H1 (cell line): ENCODE measurements at regions not wholly inside any gene's neighbourhood (a gene's known extent, or its start where the extent isn't known, plus 50 kb on each side); places are given as distances from the start of the nearest gene placed in this dataset.

Experiments used
- CTCF ChIA-PET: fragments of 300-600 bp; sonication (Branson Sonifier 250); formaldehyde crosslinking; loops from one replicate; lab custom pipeline; 2021; ENCODE audit not compliant: partially characterized antibody; lab: Charles Lee
- POLR2A ChIA-PET: fragments of 300-600 bp; sonication (Branson Sonifier 250); formaldehyde crosslinking; loops from one replicate; lab custom pipeline; 2021; ENCODE audit warnings: inconsistent platforms; ENCODE audit not compliant: partially characterized antibody; lab: Charles Lee
- DNase-seq, 2 experiments: peaks; one replicate each; pipeline versions ENCODE4 v3.0.0 to v3.0.0-alpha.2; 2010 to 2022; ENCODE audit warnings: low spot score in 2 of 2, low read depth in 1 of 2, mixed read lengths in 1 of 2
- FAIRE-seq: peaks from 2 replicates; lab custom pipeline; 2011; peaks lifted over from hg19 to GRCh38; lab: Jason Lieb, UNC
- H2AFZ ChIP-seq: 2 replicates; pipeline ENCODE4 v1.8.1; 2012; ENCODE audit warnings: low read length, inconsistent platforms
- H2AK5ac ChIP-seq: 2 replicates; pipeline ENCODE4 v1.6.1; 2013; ENCODE audit warnings: low read depth, low read length
- H2BK120ac ChIP-seq: replicated peaks from 2 replicates; pipeline ENCODE3; 2013; ENCODE audit warnings: low read depth, low read length, inconsistent platforms
- H2BK12ac ChIP-seq: 2 replicates; pipeline ENCODE4 v1.6.1; 2013; ENCODE audit warnings: low read depth, low read length
- H2BK15ac ChIP-seq: 2 replicates; pipeline ENCODE4 v1.6.1; 2013; ENCODE audit warnings: low read length
- H2BK20ac ChIP-seq: 2 replicates; pipeline ENCODE4 v1.6.1; 2013; ENCODE audit warnings: low read length
- H2BK5ac ChIP-seq: 2 replicates; pipeline ENCODE4 v1.6.1; 2013; ENCODE audit warnings: low read depth, low read length
- H3K14ac ChIP-seq: 2 replicates; pipeline ENCODE4 v1.6.1; 2013; ENCODE audit warnings: inconsistent platforms; ENCODE audit not compliant: insufficient read length
- H3K18ac ChIP-seq: 2 replicates; pipeline ENCODE4 v1.6.1; 2013; ENCODE audit warnings: low read length; ENCODE audit errors: extremely low read depth
- H3K23ac ChIP-seq: 2 replicates; pipeline ENCODE4 v1.6.1; 2013; ENCODE audit warnings: inconsistent platforms; ENCODE audit not compliant: insufficient read length
- H3K23me2 ChIP-seq: 2 replicates; pipeline ENCODE4 v1.6.1; 2013; ENCODE audit warnings: low read depth, low read length
- H3K27ac ChIP-seq: 2 replicates; pipeline ENCODE4 v1.6.1; 2011; ENCODE audit warnings: low read depth, low read length, inconsistent platforms
- H3K27me3 ChIP-seq, 4 experiments: replicated peaks in 1 of 4; 1 replicate in 1 of 4; 2 replicates in 3 of 4; pipeline versions ENCODE4 v1.6.1 to v1.8.1; 2011 to 2013; ENCODE audit warnings: low read length in 3 of 4, mild to moderate bottlenecking in 3 of 4, inconsistent platforms in 2 of 4, mixed read lengths in 2 of 4, moderate library complexity in 1 of 4; ENCODE audit not compliant: control insufficient read depth in 3 of 4, insufficient read depth in 3 of 4; ENCODE audit errors: extremely low read depth in 1 of 4
- H3K36me3 ChIP-seq, 4 experiments: 2 replicates each; pipeline versions ENCODE4 v1.6.1 to v1.8.1; 2011 to 2013; ENCODE audit warnings: mild to moderate bottlenecking in 4 of 4, low read length in 3 of 4, moderate library complexity in 2 of 4, control low read depth in 1 of 4, inconsistent platforms in 1 of 4; ENCODE audit not compliant: insufficient read depth in 4 of 4, control insufficient read depth in 2 of 4
- H3K4ac ChIP-seq: replicated peaks from 2 replicates; pipeline ENCODE3; 2013; ENCODE audit warnings: low read length, low read depth, mixed read lengths, inconsistent platforms; ENCODE audit not compliant: insufficient read length
- H3K4me1 ChIP-seq, 4 experiments: replicated peaks in 1 of 4; 1 replicate in 1 of 4; 2 replicates in 3 of 4; pipeline versions ENCODE4 v1.6.1 to v1.8.1; 2011 to 2013; ENCODE audit warnings: low read length in 3 of 4, inconsistent platforms in 2 of 4, mixed read lengths in 1 of 4; ENCODE audit not compliant: insufficient read depth in 4 of 4, control insufficient read depth in 3 of 4
- H3K4me2 ChIP-seq, 2 experiments: 2 replicates each; pipeline versions ENCODE4 v1.6.1 to v1.8.1; 2011 to 2013; ENCODE audit warnings: low read depth in 2 of 2, low read length in 2 of 2, control low read depth in 1 of 2, inconsistent platforms in 1 of 2, mild to moderate bottlenecking in 1 of 2; ENCODE audit not compliant: insufficient read depth in 1 of 2
- H3K4me3 ChIP-seq, 4 experiments: fragments of 200-600, 300-600 bp in 1 of 4; sonication (generic), shearing (Covaris generic), sonication (Bioruptor Twin) in 1 of 4; 2 replicates each; pipeline versions ENCODE4 v1.5.1 to v1.8.1; 2011 to 2016; ENCODE audit warnings: low read length in 4 of 4, low read depth in 3 of 4, control low read depth in 2 of 4, inconsistent platforms in 2 of 4, mild to moderate bottlenecking in 2 of 4, mixed read lengths in 1 of 4, moderate library complexity in 1 of 4; ENCODE audit not compliant: insufficient read depth in 2 of 4; ENCODE audit errors: extremely low read depth in 1 of 4
- H3K56ac ChIP-seq: replicated peaks from 2 replicates; pipeline ENCODE3; 2013; ENCODE audit warnings: low read depth, mild to moderate bottlenecking, mixed read lengths, low read length, inconsistent platforms; ENCODE audit not compliant: insufficient read length
- H3K79me1 ChIP-seq: 2 replicates; pipeline ENCODE4 v1.6.1; 2013; ENCODE audit warnings: low read depth, low read length, control low read depth
- H3K79me2 ChIP-seq, 2 experiments: 2 replicates each; pipeline versions ENCODE4 v1.6.1 to v1.8.1; 2012 to 2013; ENCODE audit warnings: low read length in 2 of 2, mild to moderate bottlenecking in 2 of 2, inconsistent platforms in 1 of 2; ENCODE audit not compliant: insufficient read depth in 2 of 2, control insufficient read depth in 1 of 2
- H3K9ac ChIP-seq, 4 experiments: replicated peaks in 1 of 4; 1 replicate in 1 of 4; 2 replicates in 3 of 4; pipeline versions ENCODE4 v1.6.1 to v1.8.1; 2011 to 2013; ENCODE audit warnings: low read depth in 3 of 4, low read length in 3 of 4, control low read depth in 2 of 4, mild to moderate bottlenecking in 2 of 4, moderate library complexity in 2 of 4, inconsistent platforms in 1 of 4; ENCODE audit errors: extremely low read depth in 1 of 4
- H3K9me3 ChIP-seq, 2 experiments: 2 replicates each; pipeline versions ENCODE4 v1.6.1 to v1.8.1; 2012 to 2013; ENCODE audit warnings: mild to moderate bottlenecking in 2 of 2, moderate library complexity in 2 of 2, control low read depth in 1 of 2, inconsistent platforms in 1 of 2, low read depth in 1 of 2, low read length in 1 of 2, mixed read lengths in 1 of 2; ENCODE audit not compliant: insufficient read depth in 2 of 2
- H4K20me1 ChIP-seq, 2 experiments: replicated peaks in 1 of 2; 2 replicates each; pipeline versions ENCODE3 to v1.8.1; 2011 to 2013; ENCODE audit warnings: inconsistent platforms in 2 of 2, low read length in 2 of 2, mild to moderate bottlenecking in 1 of 2; ENCODE audit not compliant: insufficient read depth in 2 of 2, control insufficient read depth in 1 of 2
- H4K5ac ChIP-seq: 2 replicates; pipeline ENCODE4 v1.6.1; 2013; ENCODE audit warnings: low read length, low read depth, mixed read lengths, inconsistent platforms; ENCODE audit not compliant: insufficient read length
- H4K8ac ChIP-seq: 2 replicates; pipeline ENCODE4 v1.8.0; 2013; ENCODE audit warnings: mild to moderate bottlenecking, moderate library complexity, low read length, inconsistent platforms; ENCODE audit not compliant: insufficient read depth; ENCODE audit errors: extremely low read depth
- H4K91ac ChIP-seq: replicated peaks from 2 replicates; pipeline ENCODE3; 2013; ENCODE audit warnings: low read length, mixed read lengths, inconsistent platforms; ENCODE audit not compliant: insufficient read length
- PHF8 ChIP-seq: fragments of 200-600 bp; sonication (generic); conservative IDR thresholded peaks from 2 replicates; pipeline ENCODE4 v1.7.1; 2012; ENCODE audit warnings: low read depth, mild to moderate bottlenecking, inconsistent platforms, low read length, moderate library complexity
- SRF ChIP-seq: IDR thresholded peaks from 2 replicates; pipeline ENCODE4 v1.6.1; 2011; ENCODE audit warnings: mild to moderate bottlenecking, low read depth, low read length, moderate library complexity
- TEAD4 ChIP-seq: IDR thresholded peaks from 2 replicates; pipeline ENCODE4 v1.6.1; 2012; ENCODE audit warnings: low read depth, low read length, inconsistent platforms, mixed read lengths
- YY1 ChIP-seq: IDR thresholded peaks from 2 replicates; pipeline ENCODE4 v1.6.1; 2011; ENCODE audit warnings: low read depth, mild to moderate bottlenecking, low read length

DNA sequence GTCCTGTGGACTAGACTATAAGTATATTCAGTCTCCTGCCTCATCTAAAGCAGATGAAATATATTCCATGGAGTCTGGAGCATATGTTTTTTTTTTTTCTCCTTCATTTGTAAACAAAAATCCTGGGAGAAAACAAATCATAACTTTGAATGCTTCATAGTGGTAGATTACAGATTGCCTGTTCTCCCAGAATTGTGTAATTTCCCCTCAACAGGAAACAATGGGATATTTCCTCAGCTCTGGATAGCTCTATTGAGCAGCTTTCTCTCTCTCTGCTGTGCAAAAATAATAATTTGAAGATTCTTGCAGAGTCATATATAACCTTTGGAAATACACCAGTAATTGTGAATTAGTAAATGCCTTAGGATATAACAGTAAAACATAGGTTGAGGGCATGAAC, 1406.6 kb upstream of the ACVR2A start:
- H4K20me1 ChIP-seq: no peaks in the 10 kb centered on the region
- no peaks in the 10 kb centered on the region for H3K27me3 ChIP-seq
- ChIA-PET CTCF (interaction anchor here (1.1 to 1.3 kb wide), 2 partner anchors 24 to 223 kb away, joined by 3 read pairs; no protein-coding TSS in a partner anchor), POLR2A (no interaction called here)
- H3K79me2 ChIP-seq: no peaks in the 10 kb centered on the region
- TF ChIP-seq SRF (no peak), YY1 (no peak), TEAD4 (no peak), PHF8 (no peak)
- no peak overlapping the region for H2BK20ac ChIP-seq
- H3K18ac ChIP-seq: no peak overlapping the region
- no peak overlapping the region for H3K9ac ChIP-seq
- no peak overlapping the region for H3K4me2 ChIP-seq
- H3K14ac ChIP-seq: no peak overlapping the region
- no peaks in the 10 kb centered on the region for H3K9me3 ChIP-seq
- DNase-seq (no peak), FAIRE-seq (no peak)
- H3K23me2 ChIP-seq: no peaks in the 10 kb centered on the region
- no peak overlapping the region for H3K4me3 ChIP-seq
- H3K4me1 ChIP-seq: no peaks in the 10 kb centered on the region
- H3K79me1 ChIP-seq: no peaks in the 10 kb centered on the region
- H2BK12ac ChIP-seq: no peak overlapping the region
- H3K56ac ChIP-seq: no peak overlapping the region
- H4K5ac ChIP-seq: no peak overlapping the region
- H3K36me3 ChIP-seq: no peaks in the 10 kb centered on the region
- H4K91ac ChIP-seq: no peak overlapping the region
- H2AK5ac ChIP-seq: no peak overlapping the region
- H2AFZ ChIP-seq: no peak overlapping the region
- no peak overlapping the region for H3K4ac ChIP-seq
- H3K27ac ChIP-seq: no peak overlapping the region
- H2BK120ac ChIP-seq: no peak overlapping the region
- H4K8ac ChIP-seq: no peak overlapping the region
- no peak overlapping the region for H2BK5ac ChIP-seq
- H2BK15ac ChIP-seq: no peak overlapping the region
- H3K23ac ChIP-seq: no peak overlapping the region
